Testis (tissue), 2 donors: ENCODE measurements at regions not wholly inside any gene's neighbourhood (a gene's known extent, or its start where the extent isn't known, plus 50 kb on each side); places are given as distances from the start of the nearest gene placed in this dataset.

ENCODE experiments used
- DNase-seq: peaks from one replicate; pipeline ENCODE4 v3.0.0-alpha.2; 2019
- H3K27ac ChIP-seq, 2 donors: fragments of 200-600 bp; sonication (generic); one replicate each; pipeline ENCODE4 v1.5.1; 2019
- H3K27me3 ChIP-seq: fragments of 200-600 bp; sonication (generic); one replicate; pipeline ENCODE4 v1.5.1; 2019
- H3K36me3 ChIP-seq: fragments of 200-600 bp; sonication (generic); one replicate; pipeline ENCODE4 v1.5.1; 2017; ENCODE audit warnings: low read depth; ENCODE audit errors: missing control alignments
- H3K4me1 ChIP-seq: fragments of 200-600 bp; sonication (generic); one replicate; pipeline ENCODE4 v1.5.1; 2019
- H3K4me3 ChIP-seq, 2 donors: fragments of 200-600 bp; sonication (generic); one replicate each; pipeline ENCODE4 v1.5.1; 2017 to 2019
- H3K9me3 ChIP-seq: fragments of 200-600 bp; sonication (generic); one replicate; pipeline ENCODE4 v1.5.1; 2017
- CTCF ChIP-seq, 3 experiments: fragments of 450-650 bp in 2 of 3; fragments of 200-600 bp in 1 of 3; sonication (generic) in 1 of 3; IDR thresholded peaks; one replicate each; pipeline ENCODE4 v1.5.1; 2016 to 2019; ENCODE audit warnings: antibody characterized with exemption in 3 of 3, mild to moderate bottlenecking in 2 of 3, moderate library complexity in 1 of 3
- POLR2A ChIP-seq: fragments of 450-650 bp; IDR thresholded peaks from one replicate; pipeline ENCODE4 v1.6.1; 2017; ENCODE audit warnings: antibody characterized with exemption, mild to moderate bottlenecking, moderate library complexity
- WGBS, 2 donors: methylation state at CpG; one replicate each; pipeline ENCODE4 v1.1.5; 2018; 5-methylcytosine and 5-hydroxymethylcytosine counted together
- intact Hi-C: fragments of 100-400 bp; cut with DNase I; formaldehyde crosslinking; loops from one replicate; pipeline ENCODE4 v1.15.1; 2023; ENCODE audit warnings: low total_unique reads

DNA sequence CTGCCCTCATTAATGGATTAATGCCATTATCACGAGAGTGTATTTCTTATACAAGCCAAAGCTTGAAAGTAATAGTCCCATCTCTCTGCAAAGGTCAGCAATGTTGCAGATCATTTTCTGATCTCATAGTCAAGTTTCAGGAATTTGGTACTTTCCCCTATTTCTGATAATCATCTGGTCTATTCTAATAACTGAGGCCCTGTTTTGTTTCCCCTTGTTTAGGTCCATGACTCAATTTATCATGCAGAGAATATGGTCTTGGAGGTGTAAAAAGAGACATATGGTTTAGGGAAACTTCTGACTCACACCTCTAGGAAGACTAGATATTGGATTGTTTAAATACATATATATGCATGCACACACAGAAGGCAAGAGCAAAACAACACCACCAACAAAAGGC, 339.3 kb upstream of the NUDT12 start:
- H3K27me3 ChIP-seq: no peaks in the 10 kb centered on the region
- WGBS, 2 donors: 79 to 86% methylated on average over 1 of the region's 1 CpG

DNA sequence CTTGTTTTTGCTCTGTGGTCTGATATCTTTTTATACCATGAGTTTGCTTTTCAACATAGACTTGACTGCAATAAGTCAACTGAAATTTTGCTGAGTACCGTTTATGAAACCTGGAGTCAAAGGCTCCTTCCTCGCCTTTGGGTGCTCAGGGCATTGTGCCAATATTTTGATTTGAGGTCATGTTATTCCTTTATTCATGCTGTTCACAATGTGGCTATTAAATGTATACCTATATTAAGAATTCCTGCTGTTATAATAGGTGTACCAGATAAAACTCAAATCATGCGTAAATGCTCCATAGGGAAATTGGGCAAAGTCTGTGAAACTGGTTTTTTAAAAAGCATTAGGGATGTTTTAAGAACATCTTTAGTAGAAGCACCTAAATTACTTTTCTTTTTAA, 334.0 kb upstream of the NUDT12 start:
- Histone ChIP-seq H3K4me3 (no peak overlapping the region), H3K4me1 (no peaks in the 10 kb centered on the region), H3K9me3 (no peaks in the 10 kb centered on the region), H3K27ac (no peak overlapping the region), H3K27me3 (no peaks in the 10 kb centered on the region), H3K36me3 (no peaks in the 10 kb centered on the region)
- 91 to 93% methylated on average over 3 of the region's 3 CpGs for WGBS, 2 donors
- intact Hi-C loops: no loop called here
- TF ChIP-seq CTCF (IDR thresholded peaks at IDR 0.05) (no peak), POLR2A (no peak)
- no peak for DNase-seq

More for the DNA sequence above, 339.3 kb upstream of the NUDT12 start:
- Histone ChIP-seq H3K9me3 (no peaks in the 10 kb centered on the region), H3K4me3 (no peak overlapping the region), H3K36me3 (no peaks in the 10 kb centered on the region), H3K4me1 (no peaks in the 10 kb centered on the region), H3K27ac (no peak overlapping the region)
- TF ChIP-seq POLR2A (no peak), CTCF (IDR thresholded peaks at IDR 0.05) (no peak)
- intact Hi-C loops: no loop called here
- DNase-seq: no peak

DNA sequence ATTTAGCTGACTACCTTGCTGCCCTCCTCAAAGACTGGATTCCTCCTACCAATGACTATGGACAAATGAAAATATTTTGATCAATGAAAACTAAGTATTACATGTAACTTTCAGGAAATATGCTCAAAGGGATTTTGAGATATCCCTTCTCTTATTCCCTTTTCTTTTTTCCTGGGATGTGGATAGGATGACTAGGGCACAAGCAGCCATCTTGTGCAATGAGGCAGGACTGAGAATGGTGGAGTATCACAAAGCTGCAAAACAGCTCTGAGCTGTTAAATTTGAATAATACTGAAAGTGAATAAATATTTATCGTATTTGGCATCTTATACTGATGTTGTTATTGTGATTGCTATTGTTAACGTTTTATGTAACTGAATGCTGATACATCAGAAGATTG, 333.1 kb upstream of the NUDT12 start:
- TF ChIP-seq POLR2A (no peak), CTCF (IDR thresholded peaks at IDR 0.05) (no peak)
- no peak for DNase-seq
- intact Hi-C loops: no loop called here
- no peak overlapping the region for H3K4me3 ChIP-seq
- no peaks in the 10 kb centered on the region for H3K36me3 ChIP-seq
- no peaks in the 10 kb centered on the region for H3K9me3 ChIP-seq
- no peak overlapping the region for H3K27ac ChIP-seq
- no peaks in the 10 kb centered on the region for H3K4me1 ChIP-seq
- 85 to 97% methylated on average over 2 of the region's 2 CpGs for WGBS, 2 donors
- no peaks in the 10 kb centered on the region for H3K27me3 ChIP-seq

DNA sequence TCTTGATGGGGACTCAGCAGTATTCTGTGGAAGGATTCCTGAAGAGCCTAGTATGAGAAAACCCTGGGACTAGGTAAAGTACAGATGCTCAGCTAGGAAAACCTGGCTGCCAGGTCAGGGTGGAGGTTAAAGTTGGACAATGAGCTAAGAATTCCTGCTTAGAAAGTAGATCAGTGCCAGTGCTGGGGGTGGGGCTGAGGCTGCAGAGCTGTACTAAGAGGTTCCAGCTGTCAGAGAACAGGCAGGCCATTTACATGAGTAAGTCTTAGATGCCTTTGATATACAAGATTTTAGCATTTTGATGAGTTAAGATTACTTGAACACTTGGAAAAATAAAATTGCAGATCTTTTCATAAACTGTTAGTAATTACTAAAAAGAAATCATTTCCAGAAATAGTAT, 332.3 kb upstream of the NUDT12 start:
- no peak for DNase-seq
- Histone ChIP-seq H3K27ac (no peak overlapping the region), H3K4me1 (no peaks in the 10 kb centered on the region), H3K4me3 (no peak overlapping the region), H3K9me3 (no peaks in the 10 kb centered on the region), H3K27me3 (no peaks in the 10 kb centered on the region), H3K36me3 (no peaks in the 10 kb centered on the region)
- intact Hi-C loops: no loop called here
- TF ChIP-seq CTCF (IDR thresholded peaks at IDR 0.05) (no peak), POLR2A (no peak)

- no peak for DNase-seq
- TF ChIP-seq POLR2A: no peak
- TF ChIP-seq CTCF (IDR thresholded peaks at IDR 0.05): no peak
- Histone ChIP-seq H3K36me3 (no peaks in the 10 kb centered on the region), H3K9me3 (no peaks in the 10 kb centered on the region), H3K4me3 (no peak overlapping the region), H3K4me1 (no peaks in the 10 kb centered on the region), H3K27me3 (no peaks in the 10 kb centered on the region), H3K27ac (no peak overlapping the region)
- 68 to 70% methylated on average over 2 of the region's 2 CpGs for WGBS, 2 donors
- intact Hi-C loops: no loop called here
Measured at GRCh38 chr5:103891151-103891550, 328.6 kb upstream of the NUDT12 start.
